GM18907 (cell line): ENCODE measurements at regions not wholly inside any gene's neighbourhood (a gene's known extent, or its start where the extent isn't known, plus 50 kb on each side); places are given as distances from the start of the nearest gene placed in this dataset.

Source experiments
- ATAC-seq: cut with Tn5 transposase; IDR thresholded peaks from one replicate; pipeline ENCODE4 v1.9.1; 2021; ENCODE audit warnings: mild to moderate bottlenecking, moderate library complexity; ENCODE audit not compliant: unreplicated experiment

GRCh38 chr2:136582628-136583205 lies 182.6 kb upstream of the THSD7B start:
- no peak for ATAC-seq

DNA sequence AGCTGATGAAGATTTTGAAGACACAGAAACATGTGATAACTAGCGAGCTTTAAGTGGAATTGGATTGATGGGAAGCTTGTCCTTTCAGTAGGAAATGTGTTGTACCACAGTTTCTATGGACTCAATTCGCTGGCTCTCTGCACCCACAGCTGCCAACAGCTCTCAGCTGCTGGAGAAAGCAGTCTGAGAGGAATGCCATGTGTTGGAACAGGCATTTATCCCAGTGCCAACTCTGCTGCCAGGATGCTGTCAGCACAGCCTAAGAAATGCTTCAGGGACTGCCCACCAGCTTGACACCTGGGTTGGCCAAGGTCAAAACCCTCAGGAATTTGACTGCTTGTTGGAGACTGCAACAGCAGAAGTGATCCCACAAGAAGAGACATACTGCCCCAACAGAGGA lies 193.0 kb upstream of the THSD7B start:
- no peak for ATAC-seq

DNA sequence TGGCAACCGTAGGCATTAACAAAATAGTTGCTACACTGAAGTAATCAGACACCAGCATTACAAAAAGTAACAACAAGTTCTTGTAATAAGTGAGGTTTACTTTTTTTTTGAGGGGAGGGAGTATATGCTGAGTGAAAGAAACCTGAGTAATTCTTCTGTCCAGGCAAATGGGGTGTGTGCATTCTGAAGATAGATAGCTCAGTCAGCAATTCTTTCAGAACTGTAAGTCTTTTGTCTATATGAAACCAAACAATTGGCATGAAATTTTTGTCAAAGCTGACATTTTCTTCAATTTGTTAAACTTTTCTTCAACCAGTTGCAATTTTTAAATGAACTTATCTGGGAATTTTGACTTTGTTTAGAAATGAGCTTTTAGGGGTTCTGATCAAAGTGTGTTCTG lies 208.1 kb upstream of the THSD7B start:
- no peak for ATAC-seq

- no peak for ATAC-seq
These were observed 215.2 kb upstream of the THSD7B start for GRCh38 chr2:136550181-136550580.

GRCh38 chr2:136539355-136539754 lies 226.0 kb upstream of the THSD7B start:
- ATAC-seq, result no peak

DNA sequence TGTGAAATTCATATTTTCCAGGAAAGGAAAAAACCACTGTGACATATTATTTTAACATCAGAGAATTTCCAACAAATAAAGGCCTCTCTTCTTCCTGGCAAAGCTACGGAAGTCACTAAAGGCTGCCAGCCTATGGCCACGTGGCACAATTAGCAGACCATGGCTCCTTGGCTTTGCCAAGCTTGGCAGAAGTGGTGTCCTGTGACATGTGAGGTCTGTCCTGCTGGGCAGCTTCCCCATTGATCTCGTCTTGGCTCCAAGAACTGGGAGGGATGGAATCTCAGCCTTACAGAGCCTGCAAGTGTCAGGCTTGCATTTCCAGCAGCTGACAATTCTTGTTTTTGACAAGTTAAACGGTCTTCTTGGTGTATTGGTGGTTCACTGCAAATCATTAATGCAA lies 226.9 kb upstream of the THSD7B start:
- no peak for ATAC-seq

GRCh38 chr2:136534811-136535210 lies 230.5 kb upstream of the THSD7B start:
- ATAC-seq, result no peak

DNA sequence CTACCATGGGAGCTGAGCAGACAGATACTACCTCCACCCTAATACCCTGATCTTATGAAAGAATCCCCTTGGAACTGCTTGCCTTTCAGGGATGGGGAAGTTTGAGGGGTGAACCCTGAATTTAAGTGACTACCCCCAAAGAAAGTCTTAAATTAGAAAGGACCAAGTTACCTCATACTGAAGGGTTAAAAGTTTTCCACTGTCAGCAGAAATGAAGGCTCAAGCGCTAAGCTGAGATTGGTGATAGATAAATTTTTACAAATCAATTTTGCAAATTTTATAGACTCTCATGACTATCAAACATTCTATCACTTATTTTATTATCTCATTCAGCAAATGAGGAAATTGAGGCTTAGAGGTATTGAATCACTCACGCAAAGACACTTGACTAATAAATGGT lies 233.2 kb upstream of the THSD7B start:
- no peak for ATAC-seq

GRCh38 chr2:136531731-136532130 lies 233.6 kb upstream of the THSD7B start:
- ATAC-seq, result no peak

DNA sequence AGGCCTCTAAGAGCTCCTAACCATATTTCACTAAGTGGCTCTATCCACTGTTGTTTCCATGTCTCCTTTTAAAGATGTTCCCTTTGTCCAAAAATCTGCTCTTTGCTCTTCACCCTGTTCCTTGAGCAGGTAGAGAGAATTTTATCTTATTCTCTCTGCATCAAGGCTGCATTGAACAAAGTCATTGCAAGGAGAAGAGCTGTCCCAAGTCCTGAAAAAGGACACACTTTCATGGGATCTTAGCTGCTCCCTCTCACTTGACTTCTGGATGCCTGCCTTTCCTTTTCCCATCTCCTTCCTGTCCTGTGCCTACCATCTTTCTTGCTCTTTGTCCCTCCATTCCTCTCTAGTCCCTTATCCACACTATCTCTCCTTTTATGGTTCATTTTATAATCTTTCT lies 235.2 kb upstream of the THSD7B start:
- ATAC-seq, result no peak

- no peak for ATAC-seq
These were observed 237.8 kb upstream of the THSD7B start for GRCh38 chr2:136527560-136527959.

DNA sequence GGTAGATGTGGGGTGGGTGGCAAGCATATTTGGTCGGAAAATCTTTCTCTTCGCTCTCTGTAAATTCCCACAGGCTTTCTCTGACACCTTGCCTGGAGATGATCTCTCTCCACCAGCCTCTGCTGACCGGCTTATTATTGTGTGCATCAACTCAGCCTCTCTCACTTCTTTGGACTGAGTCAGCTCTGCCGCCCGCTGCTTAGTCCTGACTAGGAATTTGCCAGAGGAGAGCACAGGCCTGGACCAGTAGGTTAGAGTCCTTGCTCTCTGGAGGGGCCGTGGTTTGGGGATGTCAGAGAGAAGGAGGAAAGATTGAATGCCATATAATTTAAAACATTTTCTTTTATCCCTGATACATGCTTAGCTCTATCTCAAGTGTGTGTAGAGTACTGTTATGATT lies 242.6 kb upstream of the THSD7B start:
- ATAC-seq, result no peak

DNA sequence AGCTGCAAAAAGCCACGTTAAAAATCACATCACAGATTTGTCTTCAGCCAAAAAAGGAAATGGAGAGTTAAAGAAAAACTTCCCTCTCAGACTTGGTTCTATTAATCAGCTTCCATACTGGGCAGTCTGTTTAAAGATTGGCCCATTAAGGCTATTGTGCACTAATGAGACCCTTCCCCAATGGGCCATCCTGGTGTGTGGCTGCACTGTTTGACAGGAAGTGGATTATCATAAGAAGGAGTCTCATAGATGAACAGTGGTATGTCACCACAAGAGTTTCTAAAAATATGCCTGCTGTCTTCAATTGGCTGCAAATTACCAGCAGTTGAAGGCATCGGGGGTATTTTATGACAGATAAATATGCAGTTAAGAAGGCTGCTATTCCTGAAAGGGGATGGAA lies 247.6 kb upstream of the THSD7B start:
- ATAC-seq, result no peak

GRCh38 chr2:136510244-136510643 lies 255.1 kb upstream of the THSD7B start:
- ATAC-seq, result no peak

- no peak for ATAC-seq
These were observed 259.9 kb upstream of the THSD7B start for GRCh38 chr2:136505462-136505861.

- ATAC-seq, result no peak
These were observed 262.7 kb upstream of the THSD7B start for GRCh38 chr2:136502660-136503059.

- no peak for ATAC-seq
These were observed 267.6 kb upstream of the THSD7B start for GRCh38 chr2:136497709-136498108.

GRCh38 chr2:136496966-136497365 lies 268.4 kb upstream of the THSD7B start:
- ATAC-seq, result no peak

- ATAC-seq, result peak; percentile 85
These were observed 269.7 kb upstream of the THSD7B start for GRCh38 chr2:136495636-136496035.

DNA sequence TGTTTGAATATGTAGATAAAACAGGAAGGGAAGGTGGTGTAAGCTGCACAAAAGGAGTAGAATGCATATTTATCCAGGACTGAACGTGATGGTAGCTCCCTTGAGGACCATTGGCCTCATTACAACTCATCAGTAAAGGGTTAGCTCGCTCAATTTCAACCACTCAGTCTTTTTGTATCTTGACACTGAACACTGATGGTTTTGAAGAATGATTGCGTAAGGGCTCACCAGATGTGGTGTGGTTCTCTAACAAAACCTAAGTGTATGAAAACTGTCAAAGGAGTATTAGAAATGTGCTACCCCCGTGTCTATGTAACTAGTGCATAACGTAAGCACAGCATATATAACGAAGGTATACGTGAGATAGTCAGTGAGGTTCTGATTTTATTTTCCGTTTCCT lies 272.4 kb upstream of the THSD7B start:
- no peak for ATAC-seq

DNA sequence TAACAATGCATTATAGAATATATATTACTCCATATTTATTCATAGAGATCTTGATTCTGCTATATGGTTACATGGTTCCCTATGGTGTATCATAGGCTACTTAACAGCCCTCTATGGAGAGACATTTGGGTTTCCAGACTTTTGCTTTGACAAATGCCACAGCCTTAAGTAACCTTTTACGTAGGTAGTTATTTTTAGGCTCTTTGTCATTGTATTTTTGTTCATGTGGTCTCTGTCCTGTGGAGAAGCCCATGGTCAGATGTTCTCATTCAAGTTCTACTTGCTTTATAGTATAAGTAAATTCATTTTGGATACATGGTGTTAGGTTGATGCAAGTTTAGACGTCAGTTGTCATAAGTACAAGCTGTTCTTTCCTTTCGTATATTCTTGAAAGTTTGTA lies 275.2 kb upstream of the THSD7B start:
- no peak for ATAC-seq

GRCh38 chr2:136487421-136487820 lies 277.9 kb upstream of the THSD7B start:
- no peak for ATAC-seq

- ATAC-seq, result peak; percentile 69
These were observed 279.2 kb upstream of the THSD7B start for GRCh38 chr2:136486115-136486514.

- ATAC-seq, result no peak
These were observed 282.4 kb upstream of the THSD7B start for GRCh38 chr2:136482966-136483365.
